AG08395 (cell line): ENCODE measurements at regions not wholly inside any gene's neighbourhood (a gene's known extent, or its start where the extent isn't known, plus 50 kb on each side); places are given as distances from the start of the nearest gene placed in this dataset.
"Not testable (repeated sequence)": the region's sequence is repeated elsewhere in the genome, so short reads cannot be mapped to it uniquely, and the experiment has no call there.

Experiments
- DNase-seq: peaks from one replicate; pipeline ENCODE4 v3.0.0; 2012; ENCODE audit warnings: mixed read lengths, low spot score

DNA sequence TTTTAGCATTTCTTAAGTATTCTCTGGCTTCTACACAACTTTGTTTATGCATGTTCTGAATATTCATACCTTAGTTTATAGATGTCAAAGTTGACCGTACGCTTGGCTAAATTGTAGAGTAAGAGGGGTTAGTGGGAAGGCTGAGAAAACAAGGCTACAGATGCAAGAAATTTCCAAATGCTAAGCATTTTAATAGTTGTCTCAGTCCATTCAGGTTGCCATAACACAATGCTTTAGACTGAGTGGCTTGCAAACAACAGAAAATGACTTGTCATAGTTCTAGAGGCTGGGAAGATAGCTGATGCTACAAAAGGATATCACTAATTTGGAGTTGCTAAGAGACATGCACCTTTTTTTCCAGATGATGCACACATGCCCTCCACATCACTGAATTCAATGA, 53.0 kb upstream of the C1QTNF3 start:
- DNase-seq: not testable (repeated sequence)

DNA sequence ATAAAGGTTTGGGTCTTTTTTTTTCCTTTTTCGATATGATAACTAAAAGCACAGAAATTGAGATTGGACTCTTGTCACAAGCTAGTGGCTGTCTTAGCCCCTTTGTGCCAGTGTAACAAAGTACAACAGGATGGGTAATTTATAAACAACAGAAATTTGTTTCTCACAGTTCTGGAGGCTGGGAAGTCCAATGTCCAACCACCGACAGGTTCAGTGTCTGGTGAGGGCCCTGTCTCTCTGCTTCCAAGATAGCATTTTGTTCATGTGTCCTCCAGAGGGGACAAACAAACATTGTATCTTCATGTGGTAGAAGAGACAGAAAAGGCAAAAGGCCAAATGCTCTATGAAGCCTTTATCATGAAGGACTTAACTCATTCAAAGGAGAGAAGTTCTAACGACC, 56.9 kb upstream of the C1QTNF3 start:
- DNase-seq: not testable (repeated sequence)

DNA sequence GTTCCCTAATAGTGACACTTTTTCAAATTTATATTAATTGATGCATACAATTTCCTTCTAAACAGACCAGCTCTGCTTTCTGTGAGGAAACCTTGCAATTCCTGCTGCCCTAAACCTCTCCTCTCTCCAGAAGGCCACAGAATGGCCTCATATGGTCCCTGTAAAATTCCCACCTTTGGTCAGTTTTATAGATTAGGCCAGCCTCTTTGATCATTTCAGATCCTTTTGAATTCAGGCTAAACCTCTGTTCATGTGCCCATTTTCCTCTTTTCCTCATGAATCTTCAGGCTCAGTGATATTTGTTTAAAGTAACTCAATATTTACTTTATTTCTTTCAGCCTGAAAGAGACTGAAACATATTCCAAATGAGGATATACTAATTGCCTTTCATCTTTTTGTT, 58.6 kb upstream of the C1QTNF3 start:
- DNase-seq: not testable (repeated sequence)

DNA sequence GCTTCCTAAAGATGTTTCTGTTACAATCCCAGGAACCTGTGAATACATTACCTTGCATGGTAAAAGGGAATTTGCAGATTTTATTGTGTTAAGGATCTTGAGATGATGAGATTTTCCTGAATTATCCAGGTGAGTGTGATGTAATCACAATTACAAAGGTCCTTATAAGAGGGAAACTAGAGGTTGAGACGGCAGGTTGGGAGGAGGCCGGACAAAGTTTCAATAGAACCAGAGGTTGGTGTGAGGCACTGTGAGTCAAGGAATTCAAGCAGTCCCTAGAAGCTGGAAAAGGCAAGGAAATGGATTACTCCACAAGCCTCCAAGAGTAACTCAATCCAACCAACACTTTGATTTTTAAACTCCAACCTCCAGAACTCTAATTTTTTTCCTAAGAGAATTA, 65.9 kb upstream of the C1QTNF3 start:
- DNase-seq: not testable (repeated sequence)

DNA sequence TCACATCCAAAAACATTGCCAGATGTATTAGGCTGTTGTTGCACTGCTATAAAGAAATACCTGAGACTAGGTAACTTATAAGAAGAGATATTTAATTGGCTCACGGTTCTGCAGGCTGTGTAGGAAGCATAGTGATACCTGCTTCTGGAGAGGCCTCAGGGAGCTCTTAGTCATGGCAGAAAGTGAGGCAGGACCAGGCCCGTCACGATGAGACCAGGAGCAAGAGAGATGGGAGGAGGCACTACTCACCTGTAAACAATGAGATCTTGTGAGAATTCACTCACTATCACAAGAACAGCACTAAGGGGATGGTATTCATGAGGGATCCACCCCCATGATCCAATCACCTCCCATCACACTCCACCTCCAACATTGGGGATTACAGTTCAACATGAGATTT, 81.3 kb upstream of the C1QTNF3 start:
- DNase-seq: not testable (repeated sequence)

DNA sequence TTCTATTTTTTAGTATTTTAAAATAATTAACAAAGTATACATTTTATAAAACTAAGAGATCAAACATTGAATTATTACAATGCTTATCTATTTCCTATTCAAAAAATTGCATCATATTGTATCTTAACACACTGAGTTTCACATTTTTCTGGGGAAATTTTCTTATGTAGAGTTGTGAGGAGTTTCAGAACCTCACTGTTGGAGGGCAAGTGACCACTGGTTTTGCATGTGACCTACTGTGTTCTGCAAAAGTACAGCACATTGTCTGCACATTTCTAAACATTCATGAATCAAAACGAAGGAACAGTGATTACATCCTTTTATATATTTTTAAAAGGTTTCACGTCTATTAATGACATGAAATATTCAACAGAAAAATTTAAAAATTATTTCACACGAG, 82.3 kb upstream of the C1QTNF3 start:
- not testable (repeated sequence) for DNase-seq

DNA sequence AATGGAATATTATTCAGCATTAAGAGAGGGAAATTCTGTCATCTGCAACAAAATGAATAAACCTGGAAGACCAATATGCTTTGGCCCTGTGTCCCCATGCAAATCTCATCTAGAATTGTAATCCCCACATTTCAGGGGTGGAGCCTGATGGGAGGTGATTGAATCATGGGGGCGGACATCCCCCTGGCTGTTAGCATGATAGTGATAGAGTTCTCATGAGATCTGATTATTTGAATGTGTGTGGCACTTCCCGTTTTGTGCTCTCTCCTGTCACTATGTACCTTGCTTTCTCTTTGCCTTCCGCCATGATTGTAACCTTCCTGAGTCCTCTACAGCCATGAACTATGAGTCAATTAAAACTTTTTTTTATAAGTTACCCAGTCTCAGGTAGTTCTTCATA, 83.7 kb upstream of the C1QTNF3 start:
- DNase-seq: not testable (repeated sequence)

DNA sequence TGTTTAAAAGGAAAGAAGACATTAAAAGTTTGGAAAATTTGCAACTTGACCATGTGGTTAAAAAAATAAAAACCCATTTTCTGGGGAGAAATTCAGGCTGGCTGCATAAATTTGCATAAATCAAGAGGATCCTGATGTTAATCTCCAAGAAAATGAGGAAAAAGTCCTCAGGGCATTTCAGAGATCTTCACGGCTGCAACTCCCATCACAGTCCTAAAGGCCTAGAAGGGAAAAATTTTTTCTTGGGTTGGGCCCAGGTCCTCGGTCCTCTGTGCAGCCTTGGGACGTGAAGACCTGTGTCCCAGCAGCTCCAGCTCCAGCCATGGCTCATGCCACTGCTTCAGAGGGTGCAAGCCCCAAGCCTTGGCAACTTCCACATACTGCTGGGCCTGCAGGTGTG, 84.8 kb upstream of the C1QTNF3 start:
- DNase-seq: not testable (repeated sequence)

DNA sequence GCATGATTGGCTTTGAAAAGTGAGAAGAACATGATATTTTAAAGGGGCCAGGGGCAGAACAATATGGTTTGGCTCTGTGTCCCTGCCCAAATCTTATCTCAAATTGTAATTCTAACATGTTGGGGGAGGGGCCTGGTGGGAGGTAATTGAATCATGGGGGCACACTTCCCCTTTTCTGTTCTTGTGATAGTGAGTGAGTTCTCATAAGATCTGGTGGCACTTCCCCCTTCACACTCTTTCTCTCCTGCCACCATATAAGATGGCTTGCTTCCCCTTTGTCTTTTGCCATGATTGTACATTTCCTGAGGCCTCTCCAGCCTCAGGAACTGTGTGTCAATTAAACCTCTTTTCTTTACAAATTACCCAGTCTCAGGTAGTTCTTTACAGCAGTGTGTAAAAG, 85.9 kb upstream of the C1QTNF3 start:
- not testable (repeated sequence) for DNase-seq

DNA sequence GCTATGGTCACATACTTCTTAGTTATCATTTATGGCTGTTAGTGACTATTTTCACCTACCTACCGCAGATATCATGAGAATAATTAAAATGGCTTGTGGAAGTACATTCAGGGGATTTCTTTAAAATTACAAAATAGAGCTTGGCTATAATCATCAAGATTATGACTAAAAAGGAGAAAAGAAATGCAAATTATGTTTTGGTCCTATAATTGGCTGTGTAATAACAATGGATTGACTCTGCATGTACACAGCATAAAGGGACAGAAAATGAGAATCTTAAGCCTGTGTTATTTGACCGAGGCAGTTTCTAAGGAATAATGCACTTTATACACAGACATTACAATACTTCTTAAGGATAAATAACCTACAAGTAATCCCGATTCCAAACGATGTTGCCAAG, 112.0 kb upstream of the C1QTNF3 start:
- not testable (repeated sequence) for DNase-seq

DNA sequence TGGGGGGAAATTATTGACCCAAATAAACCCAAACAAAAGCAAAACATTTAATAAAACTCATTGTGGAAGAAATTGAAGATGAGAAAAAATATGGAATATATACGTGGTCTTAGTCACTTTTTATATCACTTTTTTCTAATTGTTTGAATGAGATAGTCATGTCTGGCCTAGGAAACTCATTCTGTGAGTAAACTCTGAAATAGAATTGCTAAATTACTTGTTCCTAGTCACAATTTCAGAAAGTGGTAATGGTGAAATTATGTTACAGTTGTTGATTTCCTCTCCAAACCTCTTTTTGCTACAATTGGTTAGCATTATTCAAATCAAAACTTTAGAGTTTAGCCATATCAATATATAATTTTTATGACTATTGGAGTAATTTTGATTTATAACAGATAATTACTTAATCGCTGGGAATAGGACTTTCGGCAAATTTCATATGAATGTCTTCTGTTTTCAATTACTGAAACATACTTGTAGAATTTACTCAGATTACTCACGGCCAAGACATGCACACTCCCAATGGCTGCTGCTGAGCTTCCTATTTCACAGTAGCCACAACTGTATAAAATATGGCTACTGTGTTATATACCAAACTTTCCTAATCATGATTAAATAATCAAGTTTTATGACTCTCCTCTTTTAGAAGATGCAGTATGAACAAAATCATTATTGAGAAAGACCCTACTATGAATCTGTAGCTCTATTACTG, 113.8 kb upstream of the C1QTNF3 start:
- peak; percentile 37 for DNase-seq

DNA sequence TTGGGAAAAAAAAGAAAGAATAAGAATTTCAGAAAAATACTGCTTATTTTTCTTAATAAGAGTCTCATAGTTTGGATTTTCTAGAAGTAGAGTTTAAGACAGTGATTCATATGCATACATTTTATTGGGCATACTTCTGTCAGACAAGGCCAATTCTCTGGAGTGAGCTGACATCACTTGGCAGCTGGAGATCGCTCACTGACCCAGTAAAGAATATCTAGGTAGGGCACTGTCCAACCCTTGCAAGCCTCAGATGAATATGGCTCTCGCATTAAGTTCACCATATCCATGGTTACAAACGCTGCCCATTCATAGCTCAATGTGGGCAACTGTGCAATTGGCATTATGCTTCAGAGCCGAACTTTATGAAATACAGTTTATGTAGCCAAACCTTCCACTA, 117.9 kb upstream of the C1QTNF3 start:
- not testable (repeated sequence) for DNase-seq

DNA sequence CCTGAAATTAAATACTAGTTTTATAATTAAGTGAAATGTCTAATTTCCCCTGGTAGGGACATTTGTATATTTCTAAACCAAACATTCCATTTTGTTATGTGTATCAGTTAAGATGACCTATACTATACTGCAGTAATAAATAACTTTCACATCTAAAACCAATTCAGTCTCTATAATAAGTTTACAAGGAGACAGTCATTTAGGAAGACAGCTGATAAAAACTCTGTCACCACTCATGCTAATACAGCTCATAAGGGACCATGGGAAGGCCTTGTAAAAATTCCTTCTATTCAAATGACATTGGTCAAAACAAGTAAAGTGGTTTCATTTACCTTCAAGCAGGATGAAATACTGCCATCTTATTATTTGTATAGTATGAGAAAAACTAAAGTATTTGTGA, 128.4 kb upstream of the C1QTNF3 start:
- DNase-seq: not testable (repeated sequence)

DNA sequence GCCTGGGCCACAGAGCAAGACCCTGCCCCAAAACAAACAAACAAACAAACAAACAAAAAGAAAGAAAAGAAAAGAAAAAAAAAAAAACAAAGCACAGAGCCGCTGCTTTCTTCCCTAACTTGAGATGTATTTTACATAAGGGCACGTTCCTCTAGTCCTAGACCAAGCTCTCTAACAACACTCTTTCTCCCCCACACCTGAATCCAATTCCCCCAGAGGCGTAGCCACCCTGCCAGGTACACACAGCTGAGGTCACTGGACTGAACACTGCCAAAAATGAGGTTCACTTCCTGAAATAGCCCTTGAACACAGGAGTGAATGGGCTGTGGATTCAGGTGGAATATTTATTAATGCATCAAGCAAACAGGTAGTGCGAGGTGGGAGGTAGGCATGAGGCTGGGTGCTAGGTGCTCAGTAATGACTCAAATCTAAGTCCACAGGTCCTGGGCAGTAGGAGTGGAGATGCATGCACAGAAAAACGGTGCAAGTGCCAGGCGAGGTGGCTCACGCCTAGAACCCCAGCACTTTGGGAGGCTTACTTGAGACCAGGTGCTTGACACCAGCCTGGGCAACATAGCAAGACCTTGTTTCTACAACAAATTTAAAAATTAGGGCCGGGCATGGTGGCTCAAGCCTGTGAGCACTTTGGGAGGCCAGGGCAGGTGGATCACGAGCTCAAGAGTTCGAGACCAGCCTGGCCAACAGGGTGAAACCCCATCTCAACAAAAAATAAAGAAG, 136.6 kb upstream of the C1QTNF3 start:
- not testable (repeated sequence) for DNase-seq

DNA sequence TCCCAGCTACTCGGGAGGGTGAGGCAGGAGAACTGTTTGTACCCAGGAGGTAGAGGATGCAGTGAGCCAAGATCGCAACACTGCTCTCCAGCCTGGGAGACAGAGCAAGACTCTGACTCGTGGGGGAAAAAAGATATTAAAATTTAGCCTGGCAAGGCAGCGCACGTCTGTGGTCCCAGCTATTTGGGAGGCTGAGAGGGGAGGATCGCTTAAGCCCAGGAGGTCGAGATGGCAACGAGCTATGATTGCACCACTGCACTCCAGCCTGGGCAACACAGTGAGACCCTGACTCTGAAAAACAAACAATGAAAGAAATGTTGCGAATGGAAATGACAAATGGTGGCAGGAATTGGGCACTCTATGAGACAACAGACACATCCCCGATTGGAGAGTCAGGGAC, 137.2 kb upstream of the C1QTNF3 start:
- DNase-seq: not testable (repeated sequence)

DNA sequence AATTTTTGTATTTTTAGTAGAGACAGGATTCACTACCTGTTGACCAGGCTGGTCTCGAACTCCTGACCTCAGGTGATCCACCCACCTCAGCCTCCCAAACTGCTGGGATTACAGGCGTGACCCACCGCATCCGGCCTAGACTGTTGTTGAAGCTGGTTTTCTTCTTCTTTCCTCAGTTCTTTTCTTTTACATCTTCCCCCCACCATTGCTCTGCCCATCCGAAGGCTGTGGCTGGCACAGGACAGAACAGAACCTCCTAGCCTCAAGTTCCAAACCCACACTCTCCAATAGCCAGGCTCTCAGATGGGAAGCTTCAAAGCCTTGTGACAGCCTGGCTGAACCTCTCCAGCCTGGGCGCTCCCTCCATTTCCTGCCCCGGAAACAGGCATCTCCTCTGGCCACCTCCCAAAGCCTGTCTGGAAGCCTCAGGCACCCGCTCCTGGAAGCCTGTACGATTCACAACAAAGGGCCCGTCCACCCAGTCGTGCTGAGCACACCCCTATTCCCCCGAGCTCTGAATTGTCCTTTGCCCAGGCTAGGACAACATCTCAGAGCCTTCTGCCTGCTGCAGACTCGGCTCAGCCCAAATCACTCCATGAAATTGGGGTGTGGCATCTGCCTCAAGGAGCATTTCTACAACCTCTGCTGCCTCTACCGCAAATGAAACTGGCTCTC, 138.1 kb upstream of the C1QTNF3 start:
- DNase-seq: not testable (repeated sequence)

DNA sequence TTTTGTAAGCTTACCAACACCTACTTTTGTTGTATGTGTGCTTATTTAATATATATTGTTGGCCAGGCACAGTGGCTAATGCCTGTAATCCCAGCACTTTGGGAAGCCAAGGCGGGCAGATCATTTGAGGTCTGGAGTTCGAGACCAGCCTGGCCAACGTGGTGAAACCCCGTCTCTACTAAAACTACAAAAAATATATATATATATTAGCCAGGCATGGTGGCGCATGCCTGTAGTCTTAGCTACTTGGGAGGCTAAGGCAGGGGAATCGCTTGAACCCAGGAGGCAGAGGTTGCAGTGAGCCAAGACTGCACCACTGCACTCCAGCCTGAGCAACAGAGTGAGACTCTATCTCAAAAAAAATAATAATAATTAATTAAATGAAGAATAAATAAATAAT, 142.0 kb upstream of the C1QTNF3 start:
- DNase-seq: not testable (repeated sequence)

DNA sequence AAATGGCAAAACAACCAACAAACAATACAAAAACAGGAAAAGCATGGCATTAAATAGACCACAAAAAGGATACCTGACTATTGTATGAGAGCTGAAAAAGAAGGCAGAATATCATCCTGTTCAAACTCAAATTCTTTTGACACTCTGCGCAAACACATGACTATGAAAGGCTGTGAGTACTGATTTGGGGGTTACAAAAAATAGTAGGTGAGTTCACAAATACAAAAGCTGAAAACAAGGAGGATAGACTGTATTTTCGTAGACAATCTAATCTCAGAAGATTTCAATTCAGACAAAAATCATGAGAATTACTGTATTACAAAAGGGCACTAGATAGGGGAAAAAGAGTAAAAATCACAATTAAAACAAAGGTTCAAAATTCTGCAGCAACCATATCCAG, 142.6 kb upstream of the C1QTNF3 start:
- DNase-seq: not testable (repeated sequence)

DNA sequence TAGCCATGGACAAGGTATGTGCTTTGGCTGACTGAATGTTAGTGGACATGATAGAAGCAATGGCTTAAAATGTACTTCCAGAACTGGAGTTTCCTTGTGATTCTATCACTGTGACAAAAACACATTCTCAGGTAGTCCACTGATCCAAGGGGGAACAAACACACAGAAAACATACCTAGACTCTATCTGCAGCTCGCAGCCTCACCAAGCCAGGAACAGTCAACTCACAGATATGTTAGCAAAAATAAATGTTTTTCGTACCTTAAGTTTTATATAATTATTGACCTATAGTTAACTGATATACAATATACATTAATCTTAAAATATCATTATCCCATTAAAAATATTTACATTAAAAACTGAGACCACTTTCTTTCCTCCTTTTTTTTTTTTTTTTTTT, 143.1 kb upstream of the C1QTNF3 start:
- not testable (repeated sequence) for DNase-seq

DNA sequence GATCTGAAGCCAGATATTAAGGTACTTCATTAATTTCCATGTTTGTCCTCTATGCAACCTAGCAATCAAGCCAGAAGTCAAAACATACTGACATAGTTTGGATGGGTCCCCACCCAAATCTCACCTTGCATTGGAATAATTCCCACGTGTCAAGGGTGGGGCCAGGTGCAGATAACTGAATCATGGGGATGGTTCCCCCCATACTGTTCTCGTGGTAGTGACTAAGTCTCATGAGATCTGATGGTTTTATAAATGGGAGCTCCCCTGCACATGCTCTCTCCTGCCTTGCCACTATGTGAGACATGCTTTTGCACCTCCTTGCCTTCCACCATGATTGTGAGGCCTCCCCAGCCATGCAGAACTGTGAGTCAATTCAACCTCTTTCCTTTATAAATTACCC, 143.9 kb upstream of the C1QTNF3 start:
- DNase-seq: not testable (repeated sequence)

DNA sequence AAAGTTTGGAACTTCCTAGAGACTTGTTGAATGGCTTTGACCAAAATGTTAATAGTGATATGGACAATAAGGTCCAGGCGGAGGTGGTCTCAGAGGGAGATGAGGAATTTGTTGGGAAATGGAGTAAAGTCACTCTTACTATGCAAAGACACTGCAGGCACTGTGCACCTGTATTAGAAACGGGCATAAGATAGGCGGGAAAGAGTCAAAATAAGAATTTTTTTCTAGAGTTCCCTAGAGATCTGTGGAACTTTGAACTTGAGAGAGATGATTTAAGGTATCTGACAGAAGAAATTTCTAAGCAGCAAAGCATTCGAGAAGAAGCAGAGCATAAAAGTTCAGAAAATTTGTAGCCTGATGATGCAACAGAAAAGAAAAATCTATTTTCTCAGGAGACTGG, 144.4 kb upstream of the C1QTNF3 start:
- DNase-seq: not testable (repeated sequence)

DNA sequence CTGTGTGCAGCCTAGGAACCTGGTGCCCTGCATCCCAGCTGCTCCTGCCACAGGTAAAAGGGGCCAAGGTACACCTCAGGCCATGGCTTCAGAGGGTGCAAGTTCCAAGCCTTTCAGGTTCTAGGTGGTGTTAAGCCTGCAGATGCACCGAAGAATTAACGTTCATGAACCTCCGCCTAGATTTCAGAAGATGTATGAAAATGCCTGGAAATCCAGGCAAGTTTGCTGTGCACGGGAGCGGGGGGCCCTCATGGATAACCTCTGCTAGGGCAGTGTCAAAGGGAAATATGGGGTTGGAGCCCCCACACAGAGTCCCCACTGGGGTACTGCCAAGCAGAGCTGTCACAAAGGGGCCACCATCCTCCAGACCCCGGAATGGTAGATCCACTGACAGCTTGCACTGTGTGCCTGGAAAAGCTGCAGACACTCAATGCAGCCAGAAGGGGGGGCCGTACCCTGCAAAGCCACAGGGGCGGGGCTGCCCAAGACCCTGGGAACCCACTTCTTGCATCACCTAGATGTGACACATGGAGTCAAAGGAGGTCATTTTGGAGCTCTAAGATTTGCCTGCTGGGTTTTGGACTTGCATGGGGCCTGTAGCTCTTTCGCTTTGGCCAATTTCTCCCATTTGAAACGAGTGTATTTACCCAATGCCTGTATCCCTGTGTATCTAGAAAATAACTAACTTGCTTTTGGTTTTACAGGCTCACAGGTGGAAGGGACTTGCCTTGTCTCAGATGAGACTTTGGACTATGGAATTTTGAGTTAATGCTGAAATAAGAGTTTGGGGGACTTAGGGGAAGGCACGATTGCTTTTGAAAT, 145.2 kb upstream of the C1QTNF3 start:
- DNase-seq: not testable (repeated sequence)
